ENCODE measurements at regions not wholly inside any gene's neighbourhood (a gene's known extent, or its start where the extent isn't known, plus 50 kb on each side); places are given as distances from the start of the nearest gene placed in this dataset.

- TF ChIP-seq, protein P1, sequence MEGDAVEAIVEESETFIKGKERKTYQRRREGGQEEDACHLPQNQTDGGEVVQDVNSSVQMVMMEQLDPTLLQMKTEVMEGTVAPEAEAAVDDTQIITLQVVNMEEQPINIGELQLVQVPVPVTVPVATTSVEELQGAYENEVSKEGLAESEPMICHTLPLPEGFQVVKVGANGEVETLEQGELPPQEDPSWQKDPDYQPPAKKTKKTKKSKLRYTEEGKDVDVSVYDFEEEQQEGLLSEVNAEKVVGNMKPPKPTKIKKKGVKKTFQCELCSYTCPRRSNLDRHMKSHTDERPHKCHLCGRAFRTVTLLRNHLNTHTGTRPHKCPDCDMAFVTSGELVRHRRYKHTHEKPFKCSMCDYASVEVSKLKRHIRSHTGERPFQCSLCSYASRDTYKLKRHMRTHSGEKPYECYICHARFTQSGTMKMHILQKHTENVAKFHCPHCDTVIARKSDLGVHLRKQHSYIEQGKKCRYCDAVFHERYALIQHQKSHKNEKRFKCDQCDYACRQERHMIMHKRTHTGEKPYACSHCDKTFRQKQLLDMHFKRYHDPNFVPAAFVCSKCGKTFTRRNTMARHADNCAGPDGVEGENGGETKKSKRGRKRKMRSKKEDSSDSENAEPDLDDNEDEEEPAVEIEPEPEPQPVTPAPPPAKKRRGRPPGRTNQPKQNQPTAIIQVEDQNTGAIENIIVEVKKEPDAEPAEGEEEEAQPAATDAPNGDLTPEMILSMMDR (IDR thresholded peaks at IDR 0.05; ENCODE audit: low read depth, low read length, missing control alignments): no peak
- DNase-seq (ENCODE audit: low read depth): no peak
- no peak overlapping the region for H3K4me3 ChIP-seq (ENCODE audit: low read depth, low read length)
These were observed 243.9 kb downstream of the TOMM20 start for GRCh38 chr1:234884701-234885100.

DNA sequence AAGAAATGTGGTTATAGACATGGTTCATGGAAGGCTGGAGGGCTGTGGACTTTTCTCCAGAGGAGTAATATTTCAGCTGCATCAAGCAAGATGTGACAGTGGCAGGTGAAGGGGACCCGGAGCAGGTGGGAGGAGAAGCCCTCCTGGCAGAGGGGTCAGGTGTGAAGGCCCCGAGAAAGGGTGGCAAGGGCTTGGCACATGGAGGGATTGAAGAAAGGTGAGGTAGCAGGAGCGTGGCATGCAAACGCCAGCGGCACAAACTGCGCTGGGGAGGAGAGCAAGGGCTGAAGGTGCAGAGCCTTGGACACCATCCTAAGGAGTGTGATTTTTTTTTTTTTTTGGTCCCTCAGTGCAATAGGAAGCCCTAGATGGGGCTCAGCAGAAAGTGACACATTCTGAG is 244.6 kb downstream of the TOMM20 start:
- no peak for DNase-seq (ENCODE audit: low read depth)
- H3K4me3 ChIP-seq (ENCODE audit: low read depth, low read length): no peak overlapping the region
- TF ChIP-seq, protein P1 (IDR thresholded peaks at IDR 0.05; ENCODE audit: low read depth, low read length, missing control alignments): no peak

- TF ChIP-seq, protein P1 (IDR thresholded peaks at IDR 0.05; ENCODE audit: low read depth, low read length, missing control alignments): no peak
- no peak overlapping the region for H3K4me3 ChIP-seq (ENCODE audit: low read depth, low read length)
- DNase-seq (ENCODE audit: low read depth): no peak
These were observed 245.7 kb downstream of the TOMM20 start for GRCh38 chr1:234882898-234883297.

DNA sequence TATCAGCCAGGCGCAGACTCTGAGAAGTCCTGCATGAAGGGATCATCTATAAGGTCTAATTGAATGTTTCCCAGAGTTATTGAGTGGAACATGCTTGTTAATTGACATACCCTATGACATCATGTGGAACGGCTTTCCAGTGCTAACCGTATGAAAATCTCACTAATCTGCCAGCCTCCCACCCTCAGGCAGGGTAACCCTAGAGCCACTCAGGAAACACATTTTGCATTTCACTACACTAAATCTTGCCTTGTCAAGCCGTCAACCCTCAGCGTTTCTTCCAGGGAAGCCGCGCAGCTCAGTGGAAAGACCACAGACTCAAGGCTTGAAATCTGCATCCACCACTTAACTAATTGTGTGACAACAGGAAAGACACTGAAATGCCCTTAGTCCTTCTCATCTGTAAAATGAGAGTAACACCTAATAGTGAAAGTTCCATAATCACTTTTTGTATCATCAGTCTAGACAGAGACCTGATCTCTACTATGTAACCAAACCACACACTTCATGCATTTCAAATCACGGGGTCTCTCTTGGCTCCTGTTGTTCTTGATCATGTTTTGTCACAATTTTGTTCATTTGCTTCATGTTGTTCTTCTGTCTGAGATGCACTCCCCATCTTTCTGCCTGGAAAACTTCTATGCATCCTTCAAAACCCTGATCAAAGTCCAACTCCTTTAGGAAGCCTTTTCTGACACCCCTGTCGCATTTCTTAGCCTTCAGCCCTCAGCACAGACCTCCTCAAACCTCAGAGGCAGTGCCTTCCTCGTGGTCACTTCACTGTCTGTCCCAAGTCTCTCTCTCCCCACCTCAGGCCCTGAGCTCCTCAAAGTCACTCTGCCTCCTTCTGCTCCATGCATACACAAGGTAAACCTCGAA is 246.5 kb downstream of the TOMM20 start:
- peak overlapping the region; percentile 14; the same call in 1 of the 2 replicates for H3K4me3 ChIP-seq (ENCODE audit: low read depth, low read length)
- peak; percentile 57 for DNase-seq (ENCODE audit: low read depth)
- TF ChIP-seq, protein P1 (IDR thresholded peaks at IDR 0.05; ENCODE audit: low read depth, low read length, missing control alignments): no peak

DNA sequence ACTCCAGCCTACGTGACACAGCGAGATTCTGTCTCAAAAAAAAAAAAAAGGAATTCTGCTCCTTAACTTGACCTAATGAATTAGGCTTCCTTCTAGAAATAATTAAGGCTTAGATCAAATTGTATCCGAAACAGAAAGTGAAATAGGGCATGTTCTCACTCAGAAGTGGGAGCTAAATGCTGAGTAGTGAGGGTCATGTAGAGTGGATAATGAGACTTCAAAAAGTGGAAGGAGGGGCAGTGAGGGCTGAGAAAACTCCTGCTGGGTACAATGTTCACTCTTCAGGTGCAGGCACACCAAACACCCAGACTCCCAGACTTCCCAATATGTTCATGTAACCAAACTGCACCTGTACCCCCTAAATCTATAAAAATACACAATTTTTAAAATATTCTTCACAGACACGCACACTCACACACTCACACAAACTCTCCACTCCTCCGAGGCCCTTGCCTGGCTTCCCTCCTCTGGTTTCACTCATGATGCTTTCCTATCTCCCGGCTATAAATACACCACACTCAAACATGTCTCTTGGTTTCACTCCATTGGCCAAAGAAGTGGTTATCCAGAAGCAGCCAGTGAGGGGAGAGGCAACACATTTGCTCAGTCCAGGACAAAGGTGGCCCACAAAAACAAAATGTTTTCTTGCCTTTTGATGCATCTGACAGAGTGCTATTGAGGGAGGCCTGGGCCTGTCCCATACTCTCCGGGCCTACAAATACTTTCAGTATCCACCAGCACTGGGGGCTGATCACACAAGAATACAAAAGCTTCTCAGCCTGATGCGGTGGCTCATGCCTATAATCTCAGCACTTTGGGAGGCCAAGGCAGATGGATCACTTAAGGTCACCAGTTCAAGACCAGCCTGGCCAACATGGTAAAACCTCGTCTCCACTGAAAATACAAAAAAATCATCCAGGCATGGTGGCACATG is 249.2 kb downstream of the TOMM20 start:
- no peak for DNase-seq (ENCODE audit: low read depth)
- H3K4me3 ChIP-seq (ENCODE audit: low read depth, low read length): no peak overlapping the region
- TF ChIP-seq, protein P1 (IDR thresholded peaks at IDR 0.05; ENCODE audit: low read depth, low read length, missing control alignments): no peak

DNA sequence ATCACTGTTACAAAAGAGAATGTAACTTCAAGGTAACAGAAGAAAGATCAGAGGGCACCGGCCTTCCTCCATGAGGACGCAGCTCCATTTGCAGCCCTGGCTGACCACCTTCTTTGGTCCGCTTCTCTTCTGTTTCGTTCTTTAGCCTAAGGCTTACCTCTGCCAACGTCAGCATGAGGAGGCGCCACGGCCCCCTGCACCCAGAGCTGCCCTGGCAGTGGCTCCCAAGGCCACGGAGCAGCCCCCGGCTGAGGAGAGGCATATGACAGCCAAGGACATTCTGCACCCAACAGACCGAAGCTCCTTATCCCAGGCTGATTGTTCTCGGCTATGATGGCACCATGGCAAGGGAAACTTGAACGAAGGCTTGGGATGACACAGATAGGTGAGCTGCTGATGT is 250.3 kb downstream of the TOMM20 start:
- no peak for DNase-seq (ENCODE audit: low read depth)
- TF ChIP-seq, protein P1 (IDR thresholded peaks at IDR 0.05; ENCODE audit: low read depth, low read length, missing control alignments): no peak
- no peak overlapping the region for H3K4me3 ChIP-seq (ENCODE audit: low read depth, low read length)

Measured in GM12864 (cell line).